ENCODE measurements at regions not wholly inside any gene's neighbourhood (a gene's known extent, or its start where the extent isn't known, plus 50 kb on each side); places are given as distances from the start of the nearest gene placed in this dataset.

DNA sequence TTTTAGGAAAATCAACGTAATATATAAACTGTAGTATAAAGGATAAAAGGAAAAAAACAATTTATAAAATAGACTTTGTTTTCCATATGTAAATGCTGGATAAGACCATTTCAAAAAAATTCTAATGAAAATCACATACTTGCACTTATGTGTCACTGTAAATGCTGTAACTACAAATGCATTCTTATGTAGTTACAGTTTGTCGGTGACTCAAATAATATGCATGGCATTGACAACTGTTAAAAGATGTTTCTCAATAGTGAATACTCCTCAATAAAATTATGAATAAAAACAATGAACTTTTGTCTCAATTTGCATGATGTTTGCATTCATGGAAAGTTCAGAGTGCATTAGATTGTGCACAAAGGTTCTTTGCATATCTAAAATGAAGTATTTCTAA lies 614.0 kb upstream of the CHRM3 start:
- no peak overlapping the region for H3K4me3 ChIP-seq (ENCODE audit: low read depth, low read length)
- DNase-seq (ENCODE audit: low read depth): no peak
- TF ChIP-seq, protein P1, sequence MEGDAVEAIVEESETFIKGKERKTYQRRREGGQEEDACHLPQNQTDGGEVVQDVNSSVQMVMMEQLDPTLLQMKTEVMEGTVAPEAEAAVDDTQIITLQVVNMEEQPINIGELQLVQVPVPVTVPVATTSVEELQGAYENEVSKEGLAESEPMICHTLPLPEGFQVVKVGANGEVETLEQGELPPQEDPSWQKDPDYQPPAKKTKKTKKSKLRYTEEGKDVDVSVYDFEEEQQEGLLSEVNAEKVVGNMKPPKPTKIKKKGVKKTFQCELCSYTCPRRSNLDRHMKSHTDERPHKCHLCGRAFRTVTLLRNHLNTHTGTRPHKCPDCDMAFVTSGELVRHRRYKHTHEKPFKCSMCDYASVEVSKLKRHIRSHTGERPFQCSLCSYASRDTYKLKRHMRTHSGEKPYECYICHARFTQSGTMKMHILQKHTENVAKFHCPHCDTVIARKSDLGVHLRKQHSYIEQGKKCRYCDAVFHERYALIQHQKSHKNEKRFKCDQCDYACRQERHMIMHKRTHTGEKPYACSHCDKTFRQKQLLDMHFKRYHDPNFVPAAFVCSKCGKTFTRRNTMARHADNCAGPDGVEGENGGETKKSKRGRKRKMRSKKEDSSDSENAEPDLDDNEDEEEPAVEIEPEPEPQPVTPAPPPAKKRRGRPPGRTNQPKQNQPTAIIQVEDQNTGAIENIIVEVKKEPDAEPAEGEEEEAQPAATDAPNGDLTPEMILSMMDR (IDR thresholded peaks at IDR 0.05; ENCODE audit: control insufficient read depth, extremely low read depth, insufficient read depth): no peak

DNA sequence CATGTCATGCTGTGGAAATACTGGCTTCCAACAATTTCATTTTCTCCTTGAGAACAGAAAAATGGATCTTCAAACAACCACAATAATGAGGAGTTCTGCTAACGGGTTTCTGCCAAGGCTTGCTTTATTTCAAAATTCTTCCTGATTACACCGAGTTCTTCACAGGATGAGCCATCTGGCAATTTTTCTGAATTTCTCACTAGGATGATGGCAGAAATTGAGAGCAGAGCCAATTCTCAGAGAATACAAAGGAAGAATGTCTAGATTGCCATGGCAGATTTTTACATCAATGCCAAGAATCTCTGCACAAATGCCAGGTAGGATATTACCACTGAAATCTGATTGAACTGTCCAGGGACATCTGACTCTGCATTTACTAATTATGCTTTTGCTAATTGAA lies 619.0 kb upstream of the CHRM3 start:
- no peak for DNase-seq (ENCODE audit: low read depth)
- TF ChIP-seq, protein P1 (IDR thresholded peaks at IDR 0.05; ENCODE audit: control insufficient read depth, extremely low read depth, insufficient read depth): no peak
- no peak overlapping the region for H3K4me3 ChIP-seq (ENCODE audit: low read depth, low read length)

DNA sequence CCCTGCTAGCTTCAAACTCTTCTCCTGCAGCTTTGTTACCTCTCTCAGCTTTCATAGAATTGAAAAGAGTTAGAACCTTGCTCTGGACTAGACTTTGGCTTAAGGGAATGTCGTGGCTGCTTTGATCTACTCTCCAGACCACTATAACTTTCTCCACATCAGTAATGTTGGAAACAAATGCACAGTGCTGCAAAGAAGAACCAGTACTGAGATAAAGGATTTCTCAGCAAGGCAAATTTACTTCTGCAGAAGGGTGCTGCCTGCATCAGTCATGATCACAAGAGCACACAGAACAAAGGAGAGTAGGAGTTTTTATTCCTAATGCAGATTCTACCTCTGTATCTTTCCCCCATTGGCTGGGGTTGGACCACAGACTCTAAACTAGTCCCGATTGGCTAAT lies 621.6 kb upstream of the CHRM3 start:
- DNase-seq (ENCODE audit: low read depth): no peak
- no peak overlapping the region for H3K4me3 ChIP-seq (ENCODE audit: low read depth, low read length)
- TF ChIP-seq, protein P1 (IDR thresholded peaks at IDR 0.05; ENCODE audit: control insufficient read depth, extremely low read depth, insufficient read depth): no peak

DNA sequence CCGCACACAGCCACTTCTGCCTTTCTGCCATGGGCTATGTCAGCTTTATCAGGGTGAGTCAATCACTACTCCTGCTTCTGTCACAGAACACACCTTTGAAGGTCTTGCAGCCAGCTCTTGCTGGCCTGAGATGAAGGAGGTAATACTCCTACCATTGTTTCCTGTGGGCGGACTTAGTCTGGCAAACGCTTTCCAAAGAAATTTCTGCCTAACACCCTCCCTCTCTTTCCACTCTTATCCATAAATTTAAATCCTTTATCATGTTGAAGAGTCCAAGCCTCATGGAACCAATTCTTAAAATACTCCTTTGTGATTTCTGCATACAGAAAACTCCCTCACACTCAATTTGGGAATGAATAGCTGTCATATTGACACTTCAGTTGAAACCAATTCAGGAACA lies 633.1 kb upstream of the CHRM3 start:
- TF ChIP-seq, protein P1 (IDR thresholded peaks at IDR 0.05; ENCODE audit: control insufficient read depth, extremely low read depth, insufficient read depth): no peak
- no peak for DNase-seq (ENCODE audit: low read depth)
- no peak overlapping the region for H3K4me3 ChIP-seq (ENCODE audit: low read depth, low read length)

DNA sequence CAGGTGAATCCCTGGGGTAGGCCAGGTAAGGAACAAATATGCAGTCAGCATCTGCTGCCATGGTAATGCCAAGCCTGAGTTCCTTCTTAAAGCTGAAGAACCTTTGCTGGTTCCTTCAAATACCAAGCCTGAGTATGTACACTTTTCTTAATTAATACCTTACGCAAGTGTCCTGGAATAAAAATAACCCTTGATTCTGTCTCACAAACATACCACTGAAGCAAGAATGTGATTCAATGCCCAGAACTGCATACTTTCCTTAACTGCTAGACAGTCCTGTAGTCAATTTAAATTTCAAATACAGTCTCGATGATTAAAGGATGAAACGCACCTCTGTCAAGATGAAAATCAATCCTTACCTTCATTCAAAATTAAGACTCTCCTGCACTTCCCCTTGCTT lies 634.0 kb upstream of the CHRM3 start:
- DNase-seq (ENCODE audit: low read depth): no peak
- TF ChIP-seq, protein P1 (IDR thresholded peaks at IDR 0.05; ENCODE audit: control insufficient read depth, extremely low read depth, insufficient read depth): no peak

DNA sequence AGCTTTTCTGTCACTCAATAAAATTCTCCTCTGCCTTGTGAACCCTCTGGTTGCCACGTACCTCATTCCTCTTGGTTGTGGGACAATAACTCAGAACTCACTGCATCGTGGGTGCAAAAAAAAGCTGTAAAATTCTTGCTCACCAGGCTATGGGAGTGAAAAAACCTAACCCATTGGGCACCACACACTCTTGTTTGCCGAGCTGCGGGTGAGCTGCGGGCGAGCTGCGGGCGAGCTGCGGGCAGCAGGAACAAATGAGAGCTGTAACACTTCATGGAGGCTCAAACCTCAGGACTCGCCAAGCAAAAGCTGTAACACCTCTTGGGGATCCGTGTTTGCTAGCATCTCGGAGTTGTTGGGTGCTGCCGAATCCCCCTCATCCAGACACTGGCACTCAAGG lies 641.3 kb upstream of the CHRM3 start:
- DNase-seq (ENCODE audit: low read depth): no peak
- H3K4me3 ChIP-seq (ENCODE audit: low read depth, low read length): no peak overlapping the region
- TF ChIP-seq, protein P1 (IDR thresholded peaks at IDR 0.05; ENCODE audit: control insufficient read depth, extremely low read depth, insufficient read depth): no peak

More for the DNA sequence above, 634.0 kb upstream of the CHRM3 start:
- no peak overlapping the region for H3K4me3 ChIP-seq (ENCODE audit: low read depth, low read length)

DNA sequence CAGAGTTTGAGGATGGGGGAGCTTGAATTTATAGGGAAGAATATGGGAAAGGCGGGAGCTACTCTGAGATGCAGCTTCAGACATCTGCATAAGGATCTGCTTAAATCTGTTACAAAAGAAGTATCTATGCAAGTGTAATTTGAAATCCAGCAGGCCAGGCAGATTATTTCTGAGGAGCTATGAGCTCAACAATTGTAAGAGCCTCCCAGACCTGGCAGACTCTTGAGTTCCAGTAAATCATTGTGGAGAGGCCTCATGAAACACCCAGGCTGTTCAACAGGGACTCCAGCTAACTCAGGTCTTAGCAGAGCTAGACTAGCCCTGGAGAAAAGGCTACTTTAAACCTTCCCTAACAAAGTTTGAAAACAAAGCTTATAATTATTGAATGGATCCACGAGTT lies 647.5 kb upstream of the CHRM3 start:
- DNase-seq (ENCODE audit: low read depth): no peak
- TF ChIP-seq, protein P1 (IDR thresholded peaks at IDR 0.05; ENCODE audit: control insufficient read depth, extremely low read depth, insufficient read depth): no peak
- no peak overlapping the region for H3K4me3 ChIP-seq (ENCODE audit: low read depth, low read length)
